Activated B cell treated with CpG ODN at 0.5 μM for 24 hours (primary cell): ENCODE measurements at regions not wholly inside any gene's neighbourhood (a gene's known extent, or its start where the extent isn't known, plus 50 kb on each side); places are given as distances from the start of the nearest gene placed in this dataset.

ENCODE experiments used
- ATAC-seq: fragments of 200-7000 bp; cut with Tn5 transposase; one replicate; pipeline ENCODE4 v1.10.0; 2021; ENCODE audit warnings: low read depth, mild to moderate bottlenecking, moderate library complexity
- CTCF ChIA-PET: fragments of 350-600 bp; sonication (Branson Sonifier 250); formaldehyde crosslinking; loops from one replicate; lab custom pipeline; 2021; ENCODE audit warnings: antibody characterized with exemption; lab: Charles Lee
- POLR2A ChIA-PET: fragments of 350-600 bp; sonication (Branson Sonifier 250); formaldehyde crosslinking; loops from one replicate; lab custom pipeline; 2021; ENCODE audit warnings: antibody characterized with exemption; lab: Charles Lee
- DNase-seq: peaks from one replicate; pipeline ENCODE4 v3.0.0; 2022
- H3K27ac Mint-ChIP-seq: one replicate; pipeline ENCODE4 v1.8.0; 2020; ENCODE audit warnings: mixed read lengths
- H3K27me3 Mint-ChIP-seq: one replicate; pipeline ENCODE4 v1.8.0; 2021; ENCODE audit warnings: mixed read lengths
- H3K36me3 Mint-ChIP-seq: one replicate; pipeline ENCODE4 v1.8.0; 2021; ENCODE audit warnings: low read depth, mixed read lengths
- H3K4me1 Mint-ChIP-seq: one replicate; pipeline ENCODE4 v1.8.0; 2021; ENCODE audit warnings: mixed read lengths
- H3K4me3 Mint-ChIP-seq: one replicate; pipeline ENCODE4 v1.8.0; 2020; ENCODE audit warnings: mild to moderate bottlenecking, mixed read lengths
- H3K9me3 Mint-ChIP-seq: one replicate; pipeline ENCODE4 v1.8.0; 2020; ENCODE audit warnings: mixed read lengths
- CTCF ChIP-seq: fragments of 200-600 bp; IDR thresholded peaks from one replicate; pipeline ENCODE4 v1.8.0; 2022; ENCODE audit warnings: antibody characterized with exemption, mild to moderate bottlenecking
- intact Hi-C: fragments of 100-400 bp; cut with micrococcal nuclease; formaldehyde crosslinking; loops from one replicate; pipeline ENCODE4 v1.15.1; 2024

GRCh38 chr21:21921410-21922232 is 923.4 kb downstream of the NCAM2 start:
- CTCF ChIA-PET: no interaction called here
- Mint-ChIP-seq H3K27ac (no peak overlapping the region), H3K36me3 (no peaks in the 10 kb centered on the region), H3K4me1 (no peaks in the 10 kb centered on the region), H3K4me3 (no peak overlapping the region), H3K27me3 (no peaks in the 10 kb centered on the region), H3K9me3 (peaks cover 2% of the 10 kb centered on the region)
- POLR2A ChIA-PET: no interaction called here
- intact Hi-C loops: loop anchor here (2.0 to 5.0 kb wide), 2 partner anchors 757 to 924 kb away; partner anchors contain the start of gene NCAM2
- DNase-seq (no peak), ATAC-seq (no peak)
- TF ChIP-seq CTCF: no peak

DNA sequence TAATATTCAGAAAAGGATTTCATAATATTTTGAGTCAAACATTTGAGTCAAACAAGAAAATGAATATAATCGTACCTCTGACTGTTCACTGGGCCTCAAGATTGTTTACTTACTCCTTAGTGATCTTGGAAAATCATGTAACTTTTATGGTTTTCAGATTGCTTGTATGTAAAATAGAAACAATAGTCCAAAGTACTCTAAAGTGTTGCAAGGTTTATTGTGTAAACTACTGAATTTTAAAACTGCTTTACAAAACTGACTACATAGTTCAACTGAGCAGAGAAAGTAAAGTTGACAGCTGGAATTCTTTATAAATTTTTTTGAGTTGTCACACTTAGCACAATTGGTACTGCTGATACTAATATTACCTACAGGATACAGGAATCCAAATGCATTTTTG is 931.0 kb downstream of the NCAM2 start:
- Mint-ChIP-seq H3K27me3 (no peaks in the 10 kb centered on the region), H3K36me3 (no peaks in the 10 kb centered on the region), H3K4me3 (no peak overlapping the region), H3K9me3 (no peaks in the 10 kb centered on the region), H3K4me1 (no peaks in the 10 kb centered on the region), H3K27ac (no peak overlapping the region)
- ATAC-seq (no peak), DNase-seq (no peak)
- CTCF ChIA-PET: no interaction called here
- intact Hi-C loops: no loop called here
- no peak for TF ChIP-seq CTCF
- POLR2A ChIA-PET: no interaction called here

GRCh38 chr21:21929789-21930188 is 931.6 kb downstream of the NCAM2 start:
- no peaks in the 10 kb centered on the region for H3K4me1 Mint-ChIP-seq
- DNase-seq (no peak), ATAC-seq (no peak)
- H3K36me3 Mint-ChIP-seq: no peaks in the 10 kb centered on the region
- ChIA-PET CTCF (no interaction called here), POLR2A (no interaction called here)
- no peak overlapping the region for H3K4me3 Mint-ChIP-seq
- no peaks in the 10 kb centered on the region for H3K27me3 Mint-ChIP-seq
- TF ChIP-seq CTCF: no peak
- intact Hi-C loops: no loop called here
- H3K27ac Mint-ChIP-seq: no peak overlapping the region
- H3K9me3 Mint-ChIP-seq: no peaks in the 10 kb centered on the region

DNA sequence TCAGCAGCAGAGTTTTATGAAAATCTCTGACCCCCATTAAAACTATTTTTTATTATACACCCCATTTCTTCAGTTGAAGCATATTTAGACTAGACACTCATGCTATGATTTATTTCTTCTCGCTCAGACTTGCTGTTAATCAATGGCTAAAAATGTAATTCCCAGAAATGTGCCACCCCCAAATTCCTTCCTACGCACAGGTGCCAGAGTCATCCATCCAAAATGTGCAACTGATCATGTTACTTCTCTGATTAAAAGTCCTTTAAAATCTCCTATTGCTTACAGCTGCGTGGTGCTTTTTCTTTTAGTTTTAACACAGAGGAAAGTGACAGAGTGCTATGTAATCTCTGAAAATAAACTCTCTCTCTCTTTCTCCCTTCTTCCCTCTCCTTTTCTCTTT is 954.4 kb downstream of the NCAM2 start:
- Mint-ChIP-seq H3K4me1 (no peaks in the 10 kb centered on the region), H3K36me3 (no peaks in the 10 kb centered on the region), H3K27ac (no peak overlapping the region), H3K27me3 (no peaks in the 10 kb centered on the region), H3K9me3 (peaks cover 8% of the 10 kb centered on the region), H3K4me3 (no peak overlapping the region)
- TF ChIP-seq CTCF: no peak
- no peak for ATAC-seq
- CTCF ChIA-PET: no interaction called here
- no peak for DNase-seq
- POLR2A ChIA-PET: no interaction called here
- intact Hi-C loops: no loop called here

DNA sequence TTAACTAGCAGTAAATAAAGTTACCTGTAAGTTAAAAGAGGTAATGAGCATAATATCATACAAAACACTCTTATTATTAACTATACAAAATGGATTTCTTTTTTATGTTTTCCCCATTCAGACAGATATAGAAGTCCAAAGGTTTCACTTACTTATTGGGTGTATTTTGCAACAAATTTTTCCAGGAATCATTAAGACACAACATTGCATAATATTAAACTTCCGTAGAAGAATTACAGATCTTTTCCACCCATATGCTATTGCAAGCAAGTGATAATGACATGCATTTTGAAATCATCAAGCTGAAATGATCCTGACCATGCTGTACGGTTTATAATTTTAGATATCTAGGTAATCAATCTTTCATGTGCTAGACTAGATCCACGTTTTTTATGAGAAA is 957.0 kb downstream of the NCAM2 start:
- Mint-ChIP-seq H3K4me1 (no peaks in the 10 kb centered on the region), H3K27me3 (no peaks in the 10 kb centered on the region), H3K4me3 (no peak overlapping the region), H3K27ac (no peak overlapping the region), H3K36me3 (no peaks in the 10 kb centered on the region), H3K9me3 (peaks cover 5% of the 10 kb centered on the region)
- ChIA-PET POLR2A (no interaction called here), CTCF (no interaction called here)
- no peak for DNase-seq
- ATAC-seq: no peak
- intact Hi-C loops: no loop called here
- no peak for TF ChIP-seq CTCF
